ENCODE measurements at regions not wholly inside any gene's neighbourhood (a gene's known extent, or its start where the extent isn't known, plus 50 kb on each side); places are given as distances from the start of the nearest gene placed in this dataset.

DNA sequence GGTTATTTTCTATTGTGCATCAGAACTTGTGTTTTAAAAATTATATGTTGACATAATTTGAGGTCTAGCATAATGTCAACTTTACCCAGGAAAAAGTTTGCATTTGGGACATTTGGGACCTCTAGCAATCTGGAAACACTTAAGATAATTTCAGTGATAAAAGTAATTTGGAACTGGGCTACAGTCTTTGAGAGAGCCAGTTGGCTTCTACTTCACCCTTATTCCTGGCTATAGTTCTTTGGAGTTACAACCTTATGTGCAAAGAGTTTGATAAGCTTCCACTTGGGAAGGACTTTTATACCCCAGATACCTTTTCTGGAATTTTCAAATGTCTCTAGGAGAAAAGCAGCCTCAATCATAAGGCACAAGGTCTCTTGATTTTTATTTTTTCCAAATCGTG, 139.3 kb downstream of the ARRDC3 start:
- TF ChIP-seq POLR2AphosphoS5 (IDR thresholded peaks at IDR 0.05) (no peak), EP300 (IDR thresholded peaks at IDR 0.05) (no peak), POLR2A (IDR thresholded peaks at IDR 0.05) (no peak)
- TF ChIP-seq, protein P1, sequence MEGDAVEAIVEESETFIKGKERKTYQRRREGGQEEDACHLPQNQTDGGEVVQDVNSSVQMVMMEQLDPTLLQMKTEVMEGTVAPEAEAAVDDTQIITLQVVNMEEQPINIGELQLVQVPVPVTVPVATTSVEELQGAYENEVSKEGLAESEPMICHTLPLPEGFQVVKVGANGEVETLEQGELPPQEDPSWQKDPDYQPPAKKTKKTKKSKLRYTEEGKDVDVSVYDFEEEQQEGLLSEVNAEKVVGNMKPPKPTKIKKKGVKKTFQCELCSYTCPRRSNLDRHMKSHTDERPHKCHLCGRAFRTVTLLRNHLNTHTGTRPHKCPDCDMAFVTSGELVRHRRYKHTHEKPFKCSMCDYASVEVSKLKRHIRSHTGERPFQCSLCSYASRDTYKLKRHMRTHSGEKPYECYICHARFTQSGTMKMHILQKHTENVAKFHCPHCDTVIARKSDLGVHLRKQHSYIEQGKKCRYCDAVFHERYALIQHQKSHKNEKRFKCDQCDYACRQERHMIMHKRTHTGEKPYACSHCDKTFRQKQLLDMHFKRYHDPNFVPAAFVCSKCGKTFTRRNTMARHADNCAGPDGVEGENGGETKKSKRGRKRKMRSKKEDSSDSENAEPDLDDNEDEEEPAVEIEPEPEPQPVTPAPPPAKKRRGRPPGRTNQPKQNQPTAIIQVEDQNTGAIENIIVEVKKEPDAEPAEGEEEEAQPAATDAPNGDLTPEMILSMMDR (IDR thresholded peaks at IDR 0.05), result no peak

Data from upper lobe of left lung (tissue), 4 donors.